ENCODE measurements at regions not wholly inside any gene's neighbourhood (a gene's known extent, or its start where the extent isn't known, plus 50 kb on each side); places are given as distances from the start of the nearest gene placed in this dataset.

DNA sequence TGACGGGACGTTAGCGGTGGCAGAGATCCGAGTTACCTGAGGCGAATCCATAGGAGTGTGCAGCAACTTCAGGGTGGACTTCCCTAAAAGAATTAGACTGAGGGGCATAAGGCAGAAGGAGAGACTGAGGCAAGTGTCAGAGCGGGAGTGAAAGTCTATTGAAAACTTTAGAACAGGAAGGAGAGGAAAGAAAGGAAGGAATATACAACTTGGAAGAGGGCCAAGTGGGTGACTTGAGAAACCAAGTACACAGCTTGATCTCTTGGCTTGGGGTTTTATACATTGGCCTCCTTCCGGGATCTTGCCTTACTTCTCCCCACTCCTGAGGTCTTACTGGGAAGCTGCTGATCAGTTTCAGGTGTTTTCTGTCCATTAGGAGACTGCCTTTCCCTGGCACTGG, 84.9 kb downstream of the SNX18 start:
- H3K79me2 ChIP-seq (ENCODE audit: insufficient read depth) = no peaks in the 10 kb centered on the region
- no peak overlapping the region for H3K4me2 ChIP-seq
- no peak overlapping the region for H3K9ac ChIP-seq
- H4K20me1 ChIP-seq (ENCODE audit: insufficient read depth) = no peaks in the 10 kb centered on the region
- ChIA-PET POLR2A (interaction anchor here (0.7 kb wide), 1 partner anchor 31 kb away, joined by 4 read pairs; no protein-coding TSS in a partner anchor), CTCF (interaction anchor here (1.2 kb wide), 1 partner anchor 86 kb away, joined by 3 read pairs; no protein-coding TSS in a partner anchor)
- no peaks in the 10 kb centered on the region for H3K9me3 ChIP-seq
- WGBS (ENCODE audit: low lambda C conversion rate) = 59% methylated on average over 7 of the region's 7 CpGs
- no peaks in the 10 kb centered on the region; the same call in 1 of the 2 replicates for H3K27me3 ChIP-seq (ENCODE audit: insufficient read depth)
- H3K9me2 ChIP-seq = no peaks in the 10 kb centered on the region
- H2AFZ ChIP-seq (ENCODE audit: low read depth) = no peak overlapping the region
- H3K4me3 ChIP-seq (ENCODE audit: low read depth in 2 of 2, low read length in 1 of 2) = no peak overlapping the region
- H3K27ac ChIP-seq (ENCODE audit: low read depth in 2 of 2, low read length in 1 of 2) = no peak overlapping the region
- H3K4me1 ChIP-seq (ENCODE audit: control insufficient read depth in 1 of 2, insufficient read depth in 2 of 2, low read depth in 1 of 2, low read length in 1 of 2) = no peaks in the 10 kb centered on the region; a peak in 1 of 4 replicates
- TF ChIP-seq EZH2phosphoT487 (IDR thresholded peaks at IDR 0.05; ENCODE audit: borderline replicate concordance, low read depth) (no peak), CHD2 (IDR thresholded peaks at IDR 0.05; ENCODE audit: low read length, partially characterized antibody) (no peak), YY1 (IDR thresholded peaks at IDR 0.05; ENCODE audit: low read depth) (no peak), TCF12 (IDR thresholded peaks at IDR 0.05) (no peak), GABPA (IDR thresholded peaks at IDR 0.05; ENCODE audit: low read depth) (no peak), RAD21 (IDR thresholded peaks at IDR 0.05; ENCODE audit: low read length) (no peak), NFIC (IDR thresholded peaks at IDR 0.05; ENCODE audit: borderline replicate concordance) (no peak), POLR2AphosphoS5 (IDR thresholded peaks at IDR 0.05; ENCODE audit: low read depth, low read length) (no peak), FOXM1 (IDR thresholded peaks at IDR 0.05; ENCODE audit: low read depth) (no peak)
- TF ChIP-seq, protein P1, sequence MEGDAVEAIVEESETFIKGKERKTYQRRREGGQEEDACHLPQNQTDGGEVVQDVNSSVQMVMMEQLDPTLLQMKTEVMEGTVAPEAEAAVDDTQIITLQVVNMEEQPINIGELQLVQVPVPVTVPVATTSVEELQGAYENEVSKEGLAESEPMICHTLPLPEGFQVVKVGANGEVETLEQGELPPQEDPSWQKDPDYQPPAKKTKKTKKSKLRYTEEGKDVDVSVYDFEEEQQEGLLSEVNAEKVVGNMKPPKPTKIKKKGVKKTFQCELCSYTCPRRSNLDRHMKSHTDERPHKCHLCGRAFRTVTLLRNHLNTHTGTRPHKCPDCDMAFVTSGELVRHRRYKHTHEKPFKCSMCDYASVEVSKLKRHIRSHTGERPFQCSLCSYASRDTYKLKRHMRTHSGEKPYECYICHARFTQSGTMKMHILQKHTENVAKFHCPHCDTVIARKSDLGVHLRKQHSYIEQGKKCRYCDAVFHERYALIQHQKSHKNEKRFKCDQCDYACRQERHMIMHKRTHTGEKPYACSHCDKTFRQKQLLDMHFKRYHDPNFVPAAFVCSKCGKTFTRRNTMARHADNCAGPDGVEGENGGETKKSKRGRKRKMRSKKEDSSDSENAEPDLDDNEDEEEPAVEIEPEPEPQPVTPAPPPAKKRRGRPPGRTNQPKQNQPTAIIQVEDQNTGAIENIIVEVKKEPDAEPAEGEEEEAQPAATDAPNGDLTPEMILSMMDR (IDR thresholded peaks at IDR 0.05) = no peak
- no peak for DNase-seq
- no peaks in the 10 kb centered on the region for H3F3A ChIP-seq (replicated peaks; ENCODE audit: insufficient read depth)
- H3K36me3 ChIP-seq (replicated peaks in 1 of 2; ENCODE audit: control insufficient read depth in 1 of 2, insufficient read depth in 2 of 2, low read length in 1 of 2) = no peaks in the 10 kb centered on the region

GRCh38 chr5:54601411-54602230, 84.1 kb downstream of the SNX18 start:
- 28% methylated on average over 8 of the region's 8 CpGs for WGBS (ENCODE audit: low lambda C conversion rate)
- H3K4me2 ChIP-seq = no peak overlapping the region
- H3K36me3 ChIP-seq (replicated peaks in 1 of 2; ENCODE audit: control insufficient read depth in 1 of 2, insufficient read depth in 2 of 2, low read length in 1 of 2) = no peaks in the 10 kb centered on the region
- H3K4me1 ChIP-seq (ENCODE audit: control insufficient read depth in 1 of 2, insufficient read depth in 2 of 2, low read depth in 1 of 2, low read length in 1 of 2) = no peaks in the 10 kb centered on the region; a peak in 1 of 4 replicates
- ChIA-PET CTCF (no interaction called here), POLR2A (interaction anchor here (0.7 kb wide), 1 partner anchor 32 kb away, joined by 4 read pairs; no protein-coding TSS in a partner anchor)
- H3K4me3 ChIP-seq (ENCODE audit: low read depth in 2 of 2, low read length in 1 of 2) = no peak overlapping the region
- no peak for DNase-seq
- no peak overlapping the region for H2AFZ ChIP-seq (ENCODE audit: low read depth)
- no peaks in the 10 kb centered on the region for H4K20me1 ChIP-seq (ENCODE audit: insufficient read depth)
- H3K27me3 ChIP-seq (ENCODE audit: insufficient read depth) = no peaks in the 10 kb centered on the region; the same call in 1 of the 2 replicates
- no peak overlapping the region for H3K9ac ChIP-seq
- H3K9me2 ChIP-seq = no peaks in the 10 kb centered on the region
- H3F3A ChIP-seq (replicated peaks; ENCODE audit: insufficient read depth) = no peaks in the 10 kb centered on the region
- H3K27ac ChIP-seq (ENCODE audit: low read depth in 2 of 2, low read length in 1 of 2) = no peak overlapping the region
- no peaks in the 10 kb centered on the region for H3K9me3 ChIP-seq
- no peaks in the 10 kb centered on the region for H3K79me2 ChIP-seq (ENCODE audit: insufficient read depth)
- TF ChIP-seq PBX3 (IDR thresholded peaks at IDR 0.05) (no peak), NFIC (IDR thresholded peaks at IDR 0.05; ENCODE audit: borderline replicate concordance) (no peak), RAD21 (IDR thresholded peaks at IDR 0.05; ENCODE audit: low read length) (no peak), TAF1 (IDR thresholded peaks at IDR 0.05; ENCODE audit: borderline replicate concordance, low read depth, low read length) (no peak), NRF1 (IDR thresholded peaks at IDR 0.05; ENCODE audit: low read depth, low read length) (no peak), MAX (IDR thresholded peaks at IDR 0.05; ENCODE audit: low read depth) (no peak), YY1 (IDR thresholded peaks at IDR 0.05; ENCODE audit: low read depth) (no peak), EP300 (IDR thresholded peaks at IDR 0.05; ENCODE audit: borderline replicate concordance in 1 of 2, low read depth in 1 of 2, low read length in 1 of 2) (no peak), POLR2AphosphoS5 (IDR thresholded peaks at IDR 0.05; ENCODE audit: low read depth, low read length) (no peak), RFX5 (IDR thresholded peaks at IDR 0.05; ENCODE audit: low read length) (no peak), JUND (IDR thresholded peaks at IDR 0.05) (no peak), RCOR1 (IDR thresholded peaks at IDR 0.05; ENCODE audit: low read length) (no peak)
- TF ChIP-seq, protein P2, sequence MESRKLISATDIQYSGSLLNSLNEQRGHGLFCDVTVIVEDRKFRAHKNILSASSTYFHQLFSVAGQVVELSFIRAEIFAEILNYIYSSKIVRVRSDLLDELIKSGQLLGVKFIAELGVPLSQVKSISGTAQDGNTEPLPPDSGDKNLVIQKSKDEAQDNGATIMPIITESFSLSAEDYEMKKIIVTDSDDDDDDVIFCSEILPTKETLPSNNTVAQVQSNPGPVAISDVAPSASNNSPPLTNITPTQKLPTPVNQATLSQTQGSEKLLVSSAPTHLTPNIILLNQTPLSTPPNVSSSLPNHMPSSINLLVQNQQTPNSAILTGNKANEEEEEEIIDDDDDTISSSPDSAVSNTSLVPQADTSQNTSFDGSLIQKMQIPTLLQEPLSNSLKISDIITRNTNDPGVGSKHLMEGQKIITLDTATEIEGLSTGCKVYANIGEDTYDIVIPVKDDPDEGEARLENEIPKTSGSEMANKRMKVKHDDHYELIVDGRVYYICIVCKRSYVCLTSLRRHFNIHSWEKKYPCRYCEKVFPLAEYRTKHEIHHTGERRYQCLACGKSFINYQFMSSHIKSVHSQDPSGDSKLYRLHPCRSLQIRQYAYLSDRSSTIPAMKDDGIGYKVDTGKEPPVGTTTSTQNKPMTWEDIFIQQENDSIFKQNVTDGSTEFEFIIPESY (IDR thresholded peaks at IDR 0.05; ENCODE audit: borderline replicate concordance, low read depth) = no peak
- TF ChIP-seq, protein P1 (IDR thresholded peaks at IDR 0.05) = no peak

All from SK-N-SH (cell line).